Suprapubic skin (tissue), 4 donors: ENCODE measurements at regions not wholly inside any gene's neighbourhood (a gene's known extent, or its start where the extent isn't known, plus 50 kb on each side); places are given as distances from the start of the nearest gene placed in this dataset.
"Not testable (repeated sequence)": the region's sequence is repeated elsewhere in the genome, so short reads cannot be mapped to it uniquely, and the experiment has no call there.

Experiments used
- DNase-seq, 2 donors: peaks; one replicate each; pipeline ENCODE4 v3.0.0-alpha.2; 2019; ENCODE audit warnings: low spot score in 2 of 2
- H3K27ac ChIP-seq: fragments of 200-600 bp; sonication (generic); one replicate; pipeline ENCODE4 v1.5.1; 2019
- H3K27me3 ChIP-seq: fragments of 200-600 bp; sonication (generic); one replicate; pipeline ENCODE4 v1.5.1; 2019
- H3K36me3 ChIP-seq: fragments of 200-600 bp; sonication (generic); one replicate; pipeline ENCODE4 v1.5.1; 2019
- H3K4me1 ChIP-seq: fragments of 200-600 bp; sonication (generic); one replicate; pipeline ENCODE4 v1.5.1; 2019
- H3K4me3 ChIP-seq: fragments of 200-600 bp; sonication (generic); one replicate; pipeline ENCODE4 v1.5.1; 2019; ENCODE audit warnings: mild to moderate bottlenecking
- H3K9me3 ChIP-seq: fragments of 200-600 bp; sonication (generic); one replicate; pipeline ENCODE4 v1.5.1; 2019
- CTCF ChIP-seq, 2 donors: fragments of 200-600 bp in 1 of 2; fragments of 450-650 bp in 1 of 2; sonication (generic) in 1 of 2; IDR thresholded peaks; one replicate each; pipeline ENCODE4 v1.5.1; 2016 to 2019; ENCODE audit warnings: antibody characterized with exemption in 2 of 2, mild to moderate bottlenecking in 1 of 2, moderate library complexity in 1 of 2
- EP300 ChIP-seq: sonication (generic); formaldehyde crosslinking; IDR thresholded peaks from one replicate; pipeline ENCODE4 v1.6.1; 2017; ENCODE audit warnings: antibody characterized with exemption
- POLR2A ChIP-seq, 2 donors: fragments of 450-650 bp; IDR thresholded peaks; one replicate each; pipeline ENCODE4 v1.6.1; 2017; ENCODE audit warnings: antibody characterized with exemption in 2 of 2, mild to moderate bottlenecking in 2 of 2, moderate library complexity in 2 of 2
- POLR2AphosphoS5 ChIP-seq, 3 donors: sonication (generic); formaldehyde crosslinking; IDR thresholded peaks; one replicate each; pipeline ENCODE4 v1.6.1; 2017; ENCODE audit warnings: antibody characterized with exemption in 3 of 3
- WGBS: methylation state at CpG from one replicate; pipeline ENCODE4 v1.1.5; 2018; 5-methylcytosine and 5-hydroxymethylcytosine counted together

GRCh38 chr5:163916861-163917260, 411.4 kb downstream of the MAT2B start:
- TF ChIP-seq POLR2A (IDR thresholded peaks at IDR 0.05) = no peak
- Histone ChIP-seq H3K27ac (no peak overlapping the region), H3K4me1 (no peaks in the 10 kb centered on the region), H3K36me3 (no peaks in the 10 kb centered on the region), H3K27me3 (no peaks in the 10 kb centered on the region), H3K4me3 (no peak overlapping the region), H3K9me3 (no peaks in the 10 kb centered on the region)
- WGBS = 79% methylated on average over 1 of the region's 1 CpG
- DNase-seq = no peak

- H3K4me3 ChIP-seq = no peak overlapping the region
- H3K4me1 ChIP-seq = no peaks in the 10 kb centered on the region
- no peaks in the 10 kb centered on the region for H3K36me3 ChIP-seq
- H3K9me3 ChIP-seq = no peaks in the 10 kb centered on the region
- H3K27me3 ChIP-seq = no peaks in the 10 kb centered on the region
- 28% methylated on average over 1 of the region's 1 CpG for WGBS
- H3K27ac ChIP-seq = no peak overlapping the region
- TF ChIP-seq POLR2A (IDR thresholded peaks at IDR 0.05) (no peak), EP300 (no peak), POLR2AphosphoS5 (IDR thresholded peaks at IDR 0.05) (no peak), CTCF (IDR thresholded peaks at IDR 0.05) (no peak)
- DNase-seq = no peak
Measured at GRCh38 chr5:163917747-163918146, 412.3 kb downstream of the MAT2B start.

GRCh38 chr5:163934990-163935389, 429.6 kb downstream of the MAT2B start:
- not testable (repeated sequence) for H3K4me1 ChIP-seq, H3K9me3 ChIP-seq, H3K36me3 ChIP-seq, H3K4me3 ChIP-seq, DNase-seq, H3K27me3 ChIP-seq, H3K27ac ChIP-seq
- 82% methylated on average over 1 of the region's 1 CpG for WGBS

GRCh38 chr5:163938595-163938994, 433.2 kb downstream of the MAT2B start:
- no peaks in the 10 kb centered on the region for H3K4me1 ChIP-seq
- no peak overlapping the region for H3K27ac ChIP-seq
- no peak overlapping the region for H3K4me3 ChIP-seq
- H3K27me3 ChIP-seq = no peaks in the 10 kb centered on the region
- no peaks in the 10 kb centered on the region for H3K9me3 ChIP-seq
- WGBS = 78% methylated on average over 1 of the region's 1 CpG
- no peaks in the 10 kb centered on the region for H3K36me3 ChIP-seq
- no peak for DNase-seq
- TF ChIP-seq CTCF (IDR thresholded peaks at IDR 0.05) (no peak), POLR2AphosphoS5 (IDR thresholded peaks at IDR 0.05) (no peak), POLR2A (IDR thresholded peaks at IDR 0.05) (no peak), EP300 (no peak)

- H3K4me3 ChIP-seq = no peak overlapping the region
- WGBS = 68% methylated on average over 4 of the region's 4 CpGs
- TF ChIP-seq EP300 (no peak), CTCF (IDR thresholded peaks at IDR 0.05) (no peak), POLR2A (IDR thresholded peaks at IDR 0.05) (no peak), POLR2AphosphoS5 (IDR thresholded peaks at IDR 0.05) (no peak)
- no peak for DNase-seq
- H3K27me3 ChIP-seq = no peaks in the 10 kb centered on the region
- no peaks in the 10 kb centered on the region for H3K36me3 ChIP-seq
- no peaks in the 10 kb centered on the region for H3K9me3 ChIP-seq
- no peaks in the 10 kb centered on the region for H3K4me1 ChIP-seq
- no peak overlapping the region for H3K27ac ChIP-seq
Measured at GRCh38 chr5:163941079-163941478, 435.7 kb downstream of the MAT2B start.

- H3K27me3 ChIP-seq = no peaks in the 10 kb centered on the region
- no peak overlapping the region for H3K4me3 ChIP-seq
- 88% methylated on average over 1 of the region's 1 CpG for WGBS
- no peaks in the 10 kb centered on the region for H3K9me3 ChIP-seq
- H3K27ac ChIP-seq = no peak overlapping the region
- H3K4me1 ChIP-seq = no peaks in the 10 kb centered on the region
- DNase-seq = no peak
- TF ChIP-seq EP300 = no peak
- no peak for TF ChIP-seq POLR2A (IDR thresholded peaks at IDR 0.05)
- TF ChIP-seq CTCF (IDR thresholded peaks at IDR 0.05) = no peak
- H3K36me3 ChIP-seq = no peaks in the 10 kb centered on the region
Measured at GRCh38 chr5:163943546-163943945, 438.1 kb downstream of the MAT2B start.
